Esophagus muscularis mucosa (tissue), 3 donors: ENCODE measurements at regions not wholly inside any gene's neighbourhood (a gene's known extent, or its start where the extent isn't known, plus 50 kb on each side); places are given as distances from the start of the nearest gene placed in this dataset.

Source experiments
- CTCF ChIP-seq, 3 experiments: fragments of 200-600 bp in 2 of 3; fragments of 450-650 bp in 1 of 3; sonication (generic) in 2 of 3; IDR thresholded peaks; one replicate each; pipeline ENCODE4 v1.5.1; 2017 to 2019; ENCODE audit warnings: antibody characterized with exemption in 3 of 3, mild to moderate bottlenecking in 2 of 3, moderate library complexity in 1 of 3
- POLR2A ChIP-seq: fragments of 450-650 bp; IDR thresholded peaks from one replicate; pipeline ENCODE4 v1.6.1; 2017; ENCODE audit warnings: antibody characterized with exemption, moderate library complexity, mild to moderate bottlenecking, low read depth
- POLR2AphosphoS5 ChIP-seq, 2 donors: sonication (generic); formaldehyde crosslinking; IDR thresholded peaks; one replicate each; pipeline ENCODE4 v1.6.1; 2017; ENCODE audit warnings: antibody characterized with exemption in 2 of 2

GRCh38 chr20:39399463-39399862, 437.3 kb downstream of the DHX35 start:
- TF ChIP-seq CTCF (IDR thresholded peaks at IDR 0.05) (no peak), POLR2AphosphoS5 (IDR thresholded peaks at IDR 0.05) (no peak), POLR2A (no peak)
